GM12864 (cell line): ENCODE measurements at regions not wholly inside any gene's neighbourhood (a gene's known extent, or its start where the extent isn't known, plus 50 kb on each side); places are given as distances from the start of the nearest gene placed in this dataset.

Experiments used
- DNase-seq: peaks from one replicate; pipeline ENCODE4 v3.0.0-alpha.2; 2011; ENCODE audit warnings: low read depth
- H3K4me3 ChIP-seq: 2 replicates; pipeline ENCODE4 v1.5.1; 2011; ENCODE audit warnings: mild to moderate bottlenecking, low read depth, low read length, control low read depth
- CTCF ChIP-seq: IDR thresholded peaks from 2 replicates; pipeline ENCODE4 v1.5.1; 2011; ENCODE audit warnings: low read depth, mild to moderate bottlenecking, moderate library complexity, low read length, control low read depth, inconsistent platforms; ENCODE audit errors: missing control alignments

- TF ChIP-seq CTCF = no peak
- DNase-seq = no peak
- H3K4me3 ChIP-seq = no peak overlapping the region
These were observed 413.4 kb upstream of the LRRC4C start for GRCh38 chr11:41872870-41873269.

DNA sequence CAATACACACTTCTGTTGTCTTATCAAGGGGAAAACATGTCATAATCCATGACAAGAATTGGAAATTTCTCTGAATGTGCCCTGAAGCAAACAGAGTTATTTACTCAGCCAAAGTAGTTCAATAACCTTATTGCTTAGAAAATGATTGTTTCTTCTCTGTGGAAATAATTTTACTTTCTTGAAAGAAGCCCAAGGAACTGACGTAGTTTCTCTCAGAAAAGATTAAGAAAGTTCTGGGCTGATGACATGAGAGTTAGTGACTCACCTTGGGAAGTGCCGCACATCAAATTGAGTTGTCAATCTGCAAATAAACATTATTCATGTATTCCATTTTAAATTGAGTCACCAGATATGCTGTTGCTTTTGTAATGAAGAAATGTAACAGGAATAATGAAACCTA lies 418.6 kb upstream of the LRRC4C start:
- no peak overlapping the region for H3K4me3 ChIP-seq
- TF ChIP-seq CTCF = no peak
- no peak for DNase-seq

DNA sequence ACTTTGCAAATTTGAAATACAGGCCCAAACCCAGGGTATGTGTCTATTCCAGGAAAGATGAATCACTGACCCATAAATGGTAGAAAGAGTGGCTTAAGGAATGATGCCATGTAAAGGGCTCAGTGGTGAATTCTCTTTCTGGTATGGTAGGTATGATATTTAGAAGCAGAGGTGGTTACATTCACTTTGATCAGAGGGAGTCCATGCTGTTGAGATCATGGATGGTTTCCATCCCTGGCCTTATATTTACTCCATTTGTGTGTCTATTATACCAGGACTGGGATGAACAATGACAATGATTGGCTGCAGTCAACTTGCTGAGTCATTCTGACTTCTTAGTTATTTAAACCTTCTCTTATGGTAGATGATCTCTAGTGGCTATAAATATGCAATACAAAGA lies 419.8 kb upstream of the LRRC4C start:
- no peak for TF ChIP-seq CTCF
- DNase-seq = no peak
- H3K4me3 ChIP-seq = no peak overlapping the region

DNA sequence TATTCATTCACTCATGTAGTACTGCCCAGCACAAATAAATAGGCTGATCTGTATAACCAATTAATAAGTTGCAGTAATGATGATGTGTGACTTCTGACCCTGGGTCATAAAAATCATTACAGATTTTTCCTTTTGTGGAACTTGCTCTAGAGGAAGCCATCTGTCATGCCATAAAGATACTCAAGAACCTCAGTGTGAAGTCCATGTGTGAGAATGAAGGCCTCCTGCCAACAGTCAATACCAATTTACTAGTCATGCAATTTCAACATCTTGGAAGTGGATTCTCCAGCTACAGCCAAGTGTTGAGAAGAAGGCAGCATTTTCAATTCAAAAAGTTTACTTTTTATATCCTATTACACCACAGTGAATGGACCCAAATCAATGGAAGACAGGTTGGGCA lies 435.6 kb upstream of the LRRC4C start:
- DNase-seq = no peak
- TF ChIP-seq CTCF = no peak
- no peak overlapping the region for H3K4me3 ChIP-seq

- H3K4me3 ChIP-seq = no peak overlapping the region
- TF ChIP-seq CTCF = no peak
- no peak for DNase-seq
These were observed 438.5 kb upstream of the LRRC4C start for GRCh38 chr11:41897991-41898390.

DNA sequence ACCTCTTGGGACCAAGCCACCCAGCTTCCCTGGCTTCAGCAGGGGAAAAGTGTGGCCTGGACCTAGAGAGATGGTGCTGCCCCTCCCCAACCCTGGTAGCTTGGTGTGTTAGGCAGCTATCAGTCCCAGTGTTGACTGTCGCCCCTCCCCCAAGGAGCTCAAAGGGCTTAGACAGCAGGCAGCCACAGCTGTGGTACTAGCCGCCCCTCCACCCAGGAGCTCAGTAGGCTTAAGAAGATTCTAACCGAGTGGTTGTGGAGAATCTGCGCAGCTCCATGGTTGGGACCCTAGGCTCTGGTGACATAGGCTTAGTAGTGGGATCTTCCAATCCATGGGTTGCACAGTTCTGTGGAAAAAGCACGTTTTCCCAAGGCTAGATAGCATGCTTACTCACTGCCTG lies 458.4 kb upstream of the LRRC4C start:
- no peak overlapping the region for H3K4me3 ChIP-seq
- no peak for DNase-seq
- no peak for TF ChIP-seq CTCF

DNA sequence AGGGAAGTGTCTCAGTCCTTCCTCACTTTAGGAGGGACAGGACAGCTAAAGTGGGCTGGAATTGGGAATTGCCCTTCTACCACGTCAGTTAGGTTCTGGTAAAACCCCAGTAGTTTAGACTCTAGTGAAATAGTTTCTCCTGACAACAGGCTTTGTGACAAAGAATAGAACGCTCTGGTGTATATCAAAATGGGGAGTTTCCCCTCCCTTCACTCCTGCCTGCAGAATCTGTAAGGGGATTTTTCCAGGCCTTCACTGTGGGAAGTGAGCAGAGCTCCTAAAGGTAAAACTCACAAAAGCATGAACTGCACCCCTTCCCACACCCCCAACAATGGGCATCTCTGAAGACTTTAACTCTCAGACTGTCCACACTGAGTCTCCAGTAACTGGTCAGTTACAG lies 460.9 kb upstream of the LRRC4C start:
- no peak overlapping the region for H3K4me3 ChIP-seq
- TF ChIP-seq CTCF = no peak
- DNase-seq = no peak
